ENCODE measurements at regions not wholly inside any gene's neighbourhood (a gene's known extent, or its start where the extent isn't known, plus 50 kb on each side); places are given as distances from the start of the nearest gene placed in this dataset.

DNA sequence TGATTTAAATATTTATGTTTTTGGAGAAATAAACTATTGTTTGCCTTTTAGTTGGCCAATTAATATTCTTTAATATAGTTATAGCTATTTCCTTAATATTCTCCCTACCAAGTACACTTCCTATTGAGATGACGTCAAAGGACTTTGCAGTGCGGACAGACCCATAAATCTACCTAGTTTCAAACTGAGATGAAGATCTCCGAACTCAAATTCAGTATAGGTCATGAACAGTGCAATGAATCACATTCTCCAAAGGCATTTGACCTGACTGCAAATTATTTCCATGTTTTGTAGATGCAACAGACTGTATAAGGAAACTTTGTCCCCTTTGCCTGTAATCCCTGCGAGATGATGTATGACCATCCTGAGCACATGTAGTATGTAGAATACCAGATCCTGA is 342.6 kb upstream of the FIGN start:
- TF ChIP-seq, protein P1, sequence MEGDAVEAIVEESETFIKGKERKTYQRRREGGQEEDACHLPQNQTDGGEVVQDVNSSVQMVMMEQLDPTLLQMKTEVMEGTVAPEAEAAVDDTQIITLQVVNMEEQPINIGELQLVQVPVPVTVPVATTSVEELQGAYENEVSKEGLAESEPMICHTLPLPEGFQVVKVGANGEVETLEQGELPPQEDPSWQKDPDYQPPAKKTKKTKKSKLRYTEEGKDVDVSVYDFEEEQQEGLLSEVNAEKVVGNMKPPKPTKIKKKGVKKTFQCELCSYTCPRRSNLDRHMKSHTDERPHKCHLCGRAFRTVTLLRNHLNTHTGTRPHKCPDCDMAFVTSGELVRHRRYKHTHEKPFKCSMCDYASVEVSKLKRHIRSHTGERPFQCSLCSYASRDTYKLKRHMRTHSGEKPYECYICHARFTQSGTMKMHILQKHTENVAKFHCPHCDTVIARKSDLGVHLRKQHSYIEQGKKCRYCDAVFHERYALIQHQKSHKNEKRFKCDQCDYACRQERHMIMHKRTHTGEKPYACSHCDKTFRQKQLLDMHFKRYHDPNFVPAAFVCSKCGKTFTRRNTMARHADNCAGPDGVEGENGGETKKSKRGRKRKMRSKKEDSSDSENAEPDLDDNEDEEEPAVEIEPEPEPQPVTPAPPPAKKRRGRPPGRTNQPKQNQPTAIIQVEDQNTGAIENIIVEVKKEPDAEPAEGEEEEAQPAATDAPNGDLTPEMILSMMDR (IDR thresholded peaks at IDR 0.05; ENCODE audit: insufficient read depth, low read depth, low read length) = no peak
- H3K4me3 ChIP-seq (ENCODE audit: low read depth, low read length) = no peak overlapping the region
- no peak for DNase-seq (ENCODE audit: low read depth)

DNA sequence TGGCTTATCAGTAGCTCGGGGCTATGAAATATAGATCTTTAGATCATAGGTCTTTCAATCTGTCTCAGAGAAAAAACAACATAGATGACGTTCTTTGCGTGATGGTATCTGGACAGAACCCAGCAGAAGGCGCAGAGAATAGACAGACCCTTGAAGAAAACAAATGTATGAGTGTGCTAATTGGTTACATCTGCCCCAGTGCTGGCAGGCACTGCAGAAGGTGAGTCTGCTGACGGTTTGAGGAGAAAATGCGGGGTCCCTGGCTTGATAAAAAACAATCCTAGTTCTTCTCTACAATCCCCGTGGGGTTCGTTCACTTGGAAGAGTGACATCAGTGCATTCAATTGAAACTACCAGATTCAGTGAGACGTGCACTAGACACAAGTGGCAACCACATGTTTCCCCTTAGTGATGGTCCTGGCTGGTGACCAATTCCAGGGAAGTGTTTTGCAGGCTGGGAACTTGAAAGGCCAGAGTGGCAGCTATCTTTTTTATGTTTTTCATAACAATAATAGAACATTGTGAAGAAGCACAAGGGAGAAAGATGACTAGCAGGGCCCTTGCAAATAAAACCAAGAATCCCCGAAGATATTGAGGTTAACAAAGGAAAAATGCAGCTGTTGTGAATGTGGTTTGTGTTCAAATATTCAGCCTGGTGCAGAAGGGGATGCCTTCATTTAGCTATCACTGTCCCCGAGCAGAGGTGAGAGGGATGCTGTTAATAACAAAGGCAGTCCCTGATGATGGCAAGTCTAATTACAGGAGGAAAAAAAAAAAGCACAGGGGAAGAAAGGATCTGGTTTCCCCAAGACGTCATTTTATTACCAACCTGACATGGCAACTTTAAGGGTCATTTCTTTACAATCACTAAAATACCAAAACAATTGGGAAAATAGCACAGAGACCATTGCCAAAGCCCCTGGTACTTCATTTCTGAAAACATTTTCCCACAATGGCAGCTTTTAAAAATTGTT is 337.6 kb upstream of the FIGN start:
- peak; percentile 5 for DNase-seq (ENCODE audit: low read depth)

DNA sequence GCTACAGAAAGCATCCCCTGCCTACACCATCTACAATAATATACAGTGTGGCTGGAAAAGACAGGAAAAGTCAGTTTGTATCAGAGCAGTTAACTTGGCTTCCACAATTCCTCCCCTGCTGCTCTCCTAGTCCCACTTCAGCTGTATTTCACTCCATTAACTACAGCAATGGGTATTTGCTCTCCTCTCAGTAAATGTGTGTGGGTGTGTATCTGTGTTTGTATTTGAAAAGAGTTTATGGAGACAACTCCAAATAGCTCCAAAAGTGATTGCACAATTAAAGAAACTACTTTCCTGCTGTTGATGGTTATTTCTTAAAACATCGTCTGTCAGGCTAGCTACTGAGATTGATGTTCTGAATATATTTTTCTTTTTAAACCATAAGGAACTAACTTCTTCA is 333.7 kb upstream of the FIGN start:
- no peak overlapping the region for H3K4me3 ChIP-seq (ENCODE audit: low read depth, low read length)
- DNase-seq (ENCODE audit: low read depth) = peak; percentile 7
- TF ChIP-seq, protein P1 (IDR thresholded peaks at IDR 0.05; ENCODE audit: insufficient read depth, low read depth, low read length) = no peak

More for the DNA sequence above, 337.6 kb upstream of the FIGN start:
- TF ChIP-seq, protein P1 (IDR thresholded peaks at IDR 0.05; ENCODE audit: insufficient read depth, low read depth, low read length) = no peak
- no peak overlapping the region for H3K4me3 ChIP-seq (ENCODE audit: low read depth, low read length)

DNA sequence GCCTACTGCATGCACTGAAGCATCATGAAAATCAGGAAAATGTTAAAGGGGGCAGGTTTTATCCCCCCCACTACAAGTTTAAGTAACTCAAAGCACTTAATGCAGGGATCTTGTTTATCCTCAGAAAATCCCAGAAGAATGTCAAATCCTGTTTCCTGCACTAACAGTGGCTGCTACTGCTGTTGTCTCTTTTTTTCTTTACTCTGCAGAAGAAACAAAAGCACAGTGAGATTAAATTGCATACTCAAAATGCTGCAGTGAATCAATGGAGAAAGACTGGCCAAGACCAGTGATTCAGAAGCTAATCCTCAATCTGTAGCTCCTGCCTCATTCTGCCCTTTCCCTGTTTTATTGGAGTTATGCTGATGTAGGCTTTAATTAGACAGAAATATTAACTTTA is 332.3 kb upstream of the FIGN start:
- no peak for DNase-seq (ENCODE audit: low read depth)
- H3K4me3 ChIP-seq (ENCODE audit: low read depth, low read length) = no peak overlapping the region
- TF ChIP-seq, protein P1 (IDR thresholded peaks at IDR 0.05; ENCODE audit: insufficient read depth, low read depth, low read length) = no peak

DNA sequence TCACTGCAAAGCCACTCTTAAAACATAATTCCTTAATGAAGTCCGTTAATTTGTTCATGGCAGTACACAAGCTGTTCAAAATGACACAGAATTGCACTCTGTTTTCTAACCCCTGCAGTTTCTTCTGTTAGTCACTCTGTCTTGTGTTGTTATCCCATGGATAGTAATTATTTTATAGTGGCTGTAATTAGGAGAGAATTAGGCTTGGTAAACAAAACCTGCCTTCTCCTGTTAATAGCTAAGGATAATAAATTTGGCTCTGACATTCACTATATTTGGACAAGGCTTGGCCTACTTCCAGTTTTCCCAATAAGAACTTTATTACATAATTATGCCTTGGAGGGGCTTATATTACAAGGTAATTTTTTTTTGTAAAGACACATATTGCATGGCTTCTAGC is 330.3 kb upstream of the FIGN start:
- TF ChIP-seq, protein P1 (IDR thresholded peaks at IDR 0.05; ENCODE audit: insufficient read depth, low read depth, low read length) = no peak

DNA sequence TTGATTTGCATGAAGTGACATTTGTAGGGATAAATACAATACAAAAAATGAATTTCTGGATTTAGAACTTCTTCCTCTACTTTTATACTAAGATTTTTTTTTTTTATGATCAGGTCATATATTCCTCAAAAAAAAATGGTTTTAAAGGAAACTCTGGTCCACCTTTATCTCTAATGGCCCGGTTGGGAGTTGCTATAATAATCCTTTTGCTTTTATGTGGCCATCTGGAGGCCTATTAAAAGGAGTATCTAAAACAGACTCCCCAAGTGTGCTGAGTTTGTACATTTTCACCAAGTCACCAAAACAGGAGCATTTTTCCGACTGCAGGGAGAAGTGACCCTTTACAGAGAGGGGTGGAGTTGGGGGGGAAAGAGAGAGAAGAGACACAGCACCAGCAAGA is 329.2 kb upstream of the FIGN start:
- TF ChIP-seq, protein P1 (IDR thresholded peaks at IDR 0.05; ENCODE audit: insufficient read depth, low read depth, low read length) = no peak
- no peak for DNase-seq (ENCODE audit: low read depth)
- no peak overlapping the region for H3K4me3 ChIP-seq (ENCODE audit: low read depth, low read length)

More for the DNA sequence above, 330.3 kb upstream of the FIGN start:
- H3K4me3 ChIP-seq (ENCODE audit: low read depth, low read length) = no peak overlapping the region
- no peak for DNase-seq (ENCODE audit: low read depth)
